HCT116 (cell line): ENCODE measurements at regions not wholly inside any gene's neighbourhood (a gene's known extent, or its start where the extent isn't known, plus 50 kb on each side); places are given as distances from the start of the nearest gene placed in this dataset.

Source experiments
- ATAC-seq: fragments of 200-7000 bp; cut with Tn5 transposase; 2 replicates; pipeline ENCODE4 v1.9.1; 2020; ENCODE audit warnings: mild to moderate bottlenecking, moderate library complexity
- BruUV-seq: library from RNA; stranded (reverse); fragments of 400-500 nt; replicated peaks from 2 replicates; lab custom pipeline; 2021; lab: Mats Ljungman, UMichigan
- CTCF ChIA-PET: fragments of 300-600 bp; sonication (Branson Sonifier 250); formaldehyde crosslinking; loops from one replicate; lab custom pipeline; 2021; ENCODE audit warnings: antibody characterized with exemption; lab: Charles Lee
- POLR2A ChIA-PET: fragments of 300-600, 350-600 bp; sonication (Branson Sonifier 250); formaldehyde crosslinking; loops from one replicate; lab custom pipeline; 2021; ENCODE audit warnings: antibody characterized with exemption; lab: Charles Lee
- RAD21 ChIA-PET, 2 experiments: fragments of 300-600 bp; sonication (Branson Sonifier 250); formaldehyde crosslinking; loops; one replicate each; lab custom pipeline; 2023; ENCODE audit warnings: low total read pairs in 2 of 2; ENCODE audit not compliant: uncharacterized antibody in 2 of 2, unreplicated experiment in 2 of 2, low non-redundant PET in 1 of 2; lab: Charles Lee
- DNase-seq: peaks from one replicate; pipeline ENCODE4 v3.0.0-alpha.2; 2010; ENCODE audit warnings: low read depth, low spot score
- H2AFZ ChIP-seq: fragments of 200-600 bp; shearing (Covaris generic), sonication (generic); 2 replicates; pipeline ENCODE4 v1.6.1; 2017; ENCODE audit warnings: low read depth, mixed run types, mixed read lengths, antibody characterized with exemption, low read length; ENCODE audit not compliant: poor library complexity, severe bottlenecking
- H3K27ac ChIP-seq: 2 replicates; pipeline ENCODE4 v1.5.1; 2012; ENCODE audit warnings: low read depth, low read length
- H3K27me3 ChIP-seq: fragments of 200-600 bp; sonication (generic); 2 replicates; pipeline ENCODE4 v1.6.1; 2016; ENCODE audit warnings: mixed run types, low read length, mixed read lengths; ENCODE audit not compliant: insufficient read depth
- H3K36me3 ChIP-seq, 2 experiments: fragments of 200-500 bp in 1 of 2; fragments of 200-600 bp in 1 of 2; sonication (Bioruptor generic) in 1 of 2; sonication (generic) in 1 of 2; 2 replicates each; pipeline versions ENCODE4 v1.5.1 to v1.6.1; 2014 to 2016; ENCODE audit warnings: low read length in 2 of 2, inconsistent platforms in 1 of 2, mixed read lengths in 1 of 2, mixed run types in 1 of 2; ENCODE audit not compliant: insufficient read depth in 2 of 2, control insufficient read depth in 1 of 2
- H3K4me1 ChIP-seq, 2 experiments: fragments of 200-600 bp in 1 of 2; sonication (generic) in 1 of 2; 2 replicates each; pipeline versions ENCODE4 v1.5.1 to v1.6.1; 2012 to 2017; ENCODE audit warnings: low read length in 2 of 2, inconsistent platforms in 1 of 2, mild to moderate bottlenecking in 1 of 2, mixed read lengths in 1 of 2, mixed run types in 1 of 2, moderate library complexity in 1 of 2; ENCODE audit not compliant: insufficient read depth in 2 of 2, control insufficient read depth in 1 of 2
- H3K4me2 ChIP-seq: fragments of 200-600 bp; sonication (generic); 2 replicates; pipeline ENCODE4 v1.6.1; 2017; ENCODE audit warnings: mixed run types, low read length, mixed read lengths
- H3K4me3 ChIP-seq, 2 experiments: fragments of 200-600 bp in 1 of 2; sonication (generic) in 1 of 2; replicated peaks in 1 of 2; 2 replicates each; pipeline ENCODE4 v1.5.1; 2011 to 2016; ENCODE audit warnings: low read length in 2 of 2, control low read depth in 1 of 2, low read depth in 1 of 2, mild to moderate bottlenecking in 1 of 2, mixed read lengths in 1 of 2, mixed run types in 1 of 2
- H3K79me2 ChIP-seq: fragments of 200-600 bp; sonication (generic); 2 replicates; pipeline ENCODE4 v1.6.1; 2017; ENCODE audit warnings: mild to moderate bottlenecking, mixed run types, low read length, moderate library complexity, mixed read lengths; ENCODE audit not compliant: insufficient read depth
- H3K9ac ChIP-seq: fragments of 200-600 bp; sonication (generic); 2 replicates; pipeline ENCODE4 v1.6.1; 2016; ENCODE audit warnings: low read length, mixed read lengths
- H3K9me2 ChIP-seq: fragments of 200-600 bp; sonication (generic), shearing (Covaris generic); 2 replicates; pipeline ENCODE4 v1.6.1; 2017; ENCODE audit warnings: mixed run types, mild to moderate bottlenecking, moderate library complexity; ENCODE audit not compliant: insufficient read depth
- H3K9me3 ChIP-seq, 2 experiments: fragments of 200-500 bp in 1 of 2; fragments of 200-600 bp in 1 of 2; sonication (Bioruptor generic) in 1 of 2; sonication (generic) in 1 of 2; 2 replicates each; pipeline ENCODE4 v1.6.1; 2014 to 2017; ENCODE audit warnings: low read length in 2 of 2, mixed read lengths in 2 of 2, inconsistent platforms in 1 of 2, low read depth in 1 of 2, mild to moderate bottlenecking in 1 of 2, mixed run types in 1 of 2, moderate library complexity in 1 of 2; ENCODE audit not compliant: control insufficient read depth in 1 of 2, insufficient read depth in 1 of 2
- H4K20me1 ChIP-seq: fragments of 200-600 bp; sonication (generic), shearing (Covaris generic); 2 replicates; pipeline ENCODE4 v1.6.1; 2017; ENCODE audit warnings: mixed run types, mild to moderate bottlenecking, moderate library complexity; ENCODE audit not compliant: insufficient read depth
- ELF1 ChIP-seq: IDR thresholded peaks from 2 replicates; pipeline ENCODE4 v1.6.1; 2012; ENCODE audit warnings: low read depth, borderline replicate concordance
- EZH2phosphoT487 ChIP-seq: fragments of 200-600 bp; IDR thresholded peaks from 2 replicates; pipeline ENCODE4 v1.6.1; 2018; ENCODE audit warnings: antibody characterized with exemption, borderline replicate concordance
- SIN3A ChIP-seq: IDR thresholded peaks from 2 replicates; pipeline ENCODE4 v1.6.1; 2012; ENCODE audit warnings: low read depth
- intact Hi-C: fragments of 100-400 bp; cut with micrococcal nuclease; formaldehyde crosslinking; loops from 2 replicates; pipeline ENCODE4 v1.10.0; 2022
- TF ChIP-seq, protein P1 (sequence below): IDR thresholded peaks from 2 replicates; pipeline ENCODE4 v1.6.1; 2011; ENCODE audit warnings: mild to moderate bottlenecking, low read length, moderate library complexity; ENCODE audit not compliant: insufficient replicate concordance; ENCODE audit errors: extremely low read depth

DNA sequence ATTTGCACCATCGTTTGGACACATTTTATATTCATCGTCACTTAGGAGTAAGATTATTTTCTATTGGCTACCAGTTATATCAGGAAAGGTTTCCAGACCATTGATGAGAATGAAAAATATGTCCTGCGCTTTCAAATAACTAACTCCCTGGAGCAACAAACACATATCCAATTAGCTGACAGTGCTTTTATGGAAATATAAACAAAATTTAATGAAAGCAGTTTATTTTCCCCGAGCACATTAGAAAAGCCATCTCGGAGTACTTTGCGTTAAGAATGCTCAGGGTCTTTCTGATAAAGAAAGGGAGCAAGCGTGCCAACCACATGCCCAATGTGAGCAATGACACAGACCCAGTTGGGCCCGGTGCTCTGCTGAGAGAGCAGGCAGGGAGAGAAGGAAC lies 85.1 kb upstream of the ZPBP start:
- BruUV-seq: no TSS peak
- Histone ChIP-seq H3K4me1 (no peaks in the 10 kb centered on the region), H3K9me2 (no peaks in the 10 kb centered on the region), H3K4me2 (no peak overlapping the region), H3K4me3 (no peak overlapping the region), H3K36me3 (no peaks in the 10 kb centered on the region), H4K20me1 (no peaks in the 10 kb centered on the region), H3K9ac (no peak overlapping the region), H3K79me2 (no peaks in the 10 kb centered on the region), H3K27ac (no peak overlapping the region), H2AFZ (no peak overlapping the region), H3K27me3 (0 out of 2 replicates have a peak, but pooled peaks cover 3% of the 10 kb centered on the region), H3K9me3 (no peaks in the 10 kb centered on the region)
- ChIA-PET POLR2A (no interaction called here), CTCF (interaction anchor here (0.8 kb wide), 1 partner anchor 27 kb away, joined by 4 read pairs; no protein-coding TSS in a partner anchor), RAD21 (no interaction called here)
- ATAC-seq (no peak), DNase-seq (no peak)
- no peak for TF ChIP-seq SIN3A
- TF ChIP-seq, protein P1, sequence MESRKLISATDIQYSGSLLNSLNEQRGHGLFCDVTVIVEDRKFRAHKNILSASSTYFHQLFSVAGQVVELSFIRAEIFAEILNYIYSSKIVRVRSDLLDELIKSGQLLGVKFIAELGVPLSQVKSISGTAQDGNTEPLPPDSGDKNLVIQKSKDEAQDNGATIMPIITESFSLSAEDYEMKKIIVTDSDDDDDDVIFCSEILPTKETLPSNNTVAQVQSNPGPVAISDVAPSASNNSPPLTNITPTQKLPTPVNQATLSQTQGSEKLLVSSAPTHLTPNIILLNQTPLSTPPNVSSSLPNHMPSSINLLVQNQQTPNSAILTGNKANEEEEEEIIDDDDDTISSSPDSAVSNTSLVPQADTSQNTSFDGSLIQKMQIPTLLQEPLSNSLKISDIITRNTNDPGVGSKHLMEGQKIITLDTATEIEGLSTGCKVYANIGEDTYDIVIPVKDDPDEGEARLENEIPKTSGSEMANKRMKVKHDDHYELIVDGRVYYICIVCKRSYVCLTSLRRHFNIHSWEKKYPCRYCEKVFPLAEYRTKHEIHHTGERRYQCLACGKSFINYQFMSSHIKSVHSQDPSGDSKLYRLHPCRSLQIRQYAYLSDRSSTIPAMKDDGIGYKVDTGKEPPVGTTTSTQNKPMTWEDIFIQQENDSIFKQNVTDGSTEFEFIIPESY: no peak
- intact Hi-C loops: no loop called here

DNA sequence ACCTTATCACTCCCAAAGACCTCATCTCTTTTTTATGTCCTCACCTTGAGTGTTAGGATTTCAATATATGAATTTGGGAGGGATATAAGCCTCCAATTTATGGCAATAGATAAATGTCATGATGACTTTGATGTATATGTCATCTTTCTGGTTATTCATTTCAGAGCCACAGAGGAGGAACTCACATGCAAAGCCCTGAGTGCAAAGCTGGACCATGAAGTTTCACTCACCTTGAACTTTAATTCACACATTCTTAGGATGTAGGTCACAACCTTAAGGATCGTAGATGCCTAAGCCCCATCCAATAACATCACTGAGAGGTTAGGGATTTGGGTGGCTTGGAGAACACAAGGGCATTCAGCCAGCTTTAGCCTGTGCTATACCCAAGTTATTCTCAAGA lies 81.9 kb upstream of the ZPBP start:
- no peaks in the 10 kb centered on the region for H3K79me2 ChIP-seq
- BruUV-seq: no TSS peak
- no peak for ATAC-seq
- H3K9me3 ChIP-seq: no peaks in the 10 kb centered on the region
- no peaks in the 10 kb centered on the region for H3K9me2 ChIP-seq
- ChIA-PET CTCF (no interaction called here), POLR2A (no interaction called here), RAD21 (no interaction called here)
- H3K36me3 ChIP-seq: no peaks in the 10 kb centered on the region
- no peak overlapping the region for H3K27ac ChIP-seq
- H3K4me2 ChIP-seq: no peak overlapping the region
- DNase-seq: no peak
- intact Hi-C loops: no loop called here
- no peaks in the 10 kb centered on the region for H4K20me1 ChIP-seq
- TF ChIP-seq EZH2phosphoT487 (no peak), ELF1 (no peak)
- H3K27me3 ChIP-seq: 0 out of 2 replicates have a peak, but pooled peaks cover 3% of the 10 kb centered on the region
- H2AFZ ChIP-seq: no peak overlapping the region
- no peaks in the 10 kb centered on the region for H3K4me1 ChIP-seq
- H3K4me3 ChIP-seq: no peak overlapping the region
- H3K9ac ChIP-seq: no peak overlapping the region
